ENCODE measurements at regions not wholly inside any gene's neighbourhood (a gene's known extent, or its start where the extent isn't known, plus 50 kb on each side); places are given as distances from the start of the nearest gene placed in this dataset.

GRCh38 chr6:121520337-121521163 lies 85.1 kb downstream of the GJA1 start:
- TF ChIP-seq CTCF (IDR thresholded peaks at IDR 0.05) (no peak), EP300 (IDR thresholded peaks at IDR 0.05; ENCODE audit: low read depth) (no peak), POLR2AphosphoS5 (IDR thresholded peaks at IDR 0.05) (peak in 1 of 3 donors; percentile 12), POLR2A (IDR thresholded peaks at IDR 0.05) (no peak)

Data from transverse colon (tissue), 4 donors.